GM12875 (cell line): ENCODE measurements at regions not wholly inside any gene's neighbourhood (a gene's known extent, or its start where the extent isn't known, plus 50 kb on each side); places are given as distances from the start of the nearest gene placed in this dataset.
"Not testable (repeated sequence)": the region's sequence is repeated elsewhere in the genome, so short reads cannot be mapped to it uniquely, and the experiment has no call there.

ENCODE experiments used
- H3K4me3 ChIP-seq: one replicate; pipeline ENCODE4 v1.5.1; 2011; ENCODE audit warnings: low read depth, low read length, control low read depth
- TF ChIP-seq, protein P1 (sequence below): IDR thresholded peaks from 2 replicates; pipeline ENCODE4 v1.5.1; 2011; ENCODE audit warnings: low read depth, mild to moderate bottlenecking, control low read depth, inconsistent platforms, low read length, moderate library complexity, borderline replicate concordance; ENCODE audit not compliant: insufficient read depth

DNA sequence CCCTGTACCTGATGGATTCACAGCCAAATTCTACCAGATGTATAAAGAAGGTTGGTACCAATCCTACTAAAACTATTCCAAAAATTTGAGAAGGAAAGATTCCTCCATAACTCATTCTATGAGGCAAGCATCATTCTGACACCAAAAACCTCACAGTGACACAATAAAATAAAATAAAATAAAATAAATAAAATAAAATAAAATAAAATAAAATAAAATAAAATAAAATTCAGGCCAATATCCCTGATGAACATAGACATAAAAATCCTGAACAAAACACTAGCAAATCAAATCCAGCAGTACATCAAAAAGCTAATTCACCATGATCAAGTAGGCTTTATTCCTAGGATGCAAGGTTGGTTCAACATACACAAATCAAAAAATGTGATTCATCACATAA lies 108.1 kb downstream of the PROX1 start:
- not testable (repeated sequence) for H3K4me3 ChIP-seq

DNA sequence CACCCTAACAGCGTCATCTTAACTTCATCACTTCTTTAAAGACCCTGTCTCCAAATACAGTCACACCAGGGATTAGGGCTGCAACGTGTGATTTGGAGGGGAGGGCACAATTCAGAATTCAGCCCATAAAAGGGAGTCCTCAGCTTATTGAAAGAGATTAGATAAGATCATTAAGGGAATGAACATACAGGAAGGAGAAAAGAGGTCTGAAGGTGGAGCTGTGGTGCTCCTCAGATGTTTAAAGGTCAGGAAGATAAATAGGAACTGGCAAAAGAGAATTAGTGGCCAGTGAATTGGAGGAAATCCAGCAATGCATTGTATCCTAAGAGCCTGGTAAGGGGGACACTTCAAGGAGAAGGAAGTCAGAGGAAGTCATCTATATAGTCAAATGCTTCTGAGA lies 113.5 kb downstream of the PROX1 start:
- TF ChIP-seq, protein P1, sequence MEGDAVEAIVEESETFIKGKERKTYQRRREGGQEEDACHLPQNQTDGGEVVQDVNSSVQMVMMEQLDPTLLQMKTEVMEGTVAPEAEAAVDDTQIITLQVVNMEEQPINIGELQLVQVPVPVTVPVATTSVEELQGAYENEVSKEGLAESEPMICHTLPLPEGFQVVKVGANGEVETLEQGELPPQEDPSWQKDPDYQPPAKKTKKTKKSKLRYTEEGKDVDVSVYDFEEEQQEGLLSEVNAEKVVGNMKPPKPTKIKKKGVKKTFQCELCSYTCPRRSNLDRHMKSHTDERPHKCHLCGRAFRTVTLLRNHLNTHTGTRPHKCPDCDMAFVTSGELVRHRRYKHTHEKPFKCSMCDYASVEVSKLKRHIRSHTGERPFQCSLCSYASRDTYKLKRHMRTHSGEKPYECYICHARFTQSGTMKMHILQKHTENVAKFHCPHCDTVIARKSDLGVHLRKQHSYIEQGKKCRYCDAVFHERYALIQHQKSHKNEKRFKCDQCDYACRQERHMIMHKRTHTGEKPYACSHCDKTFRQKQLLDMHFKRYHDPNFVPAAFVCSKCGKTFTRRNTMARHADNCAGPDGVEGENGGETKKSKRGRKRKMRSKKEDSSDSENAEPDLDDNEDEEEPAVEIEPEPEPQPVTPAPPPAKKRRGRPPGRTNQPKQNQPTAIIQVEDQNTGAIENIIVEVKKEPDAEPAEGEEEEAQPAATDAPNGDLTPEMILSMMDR, result no peak
- no peak overlapping the region for H3K4me3 ChIP-seq

DNA sequence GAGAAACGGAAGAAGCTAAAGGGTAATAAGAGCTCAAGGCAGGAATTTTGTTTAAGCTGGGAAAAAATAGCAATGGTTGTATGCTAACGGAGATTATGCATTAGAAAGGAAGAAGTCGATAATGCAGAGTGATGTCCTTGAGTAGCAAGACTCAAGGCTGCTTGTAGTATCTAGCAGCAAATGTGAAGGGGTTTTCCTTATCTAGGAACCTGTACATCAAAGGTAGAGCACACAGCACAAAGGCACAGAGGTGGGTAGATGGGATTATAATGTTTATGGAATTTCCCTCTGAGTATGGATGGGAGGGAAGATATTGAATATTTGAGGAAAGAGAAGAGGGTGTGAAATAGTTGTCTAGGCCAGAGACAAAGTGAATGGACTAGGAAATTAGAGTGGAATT lies 114.1 kb downstream of the PROX1 start:
- TF ChIP-seq, protein P1, result no peak
- no peak overlapping the region for H3K4me3 ChIP-seq

DNA sequence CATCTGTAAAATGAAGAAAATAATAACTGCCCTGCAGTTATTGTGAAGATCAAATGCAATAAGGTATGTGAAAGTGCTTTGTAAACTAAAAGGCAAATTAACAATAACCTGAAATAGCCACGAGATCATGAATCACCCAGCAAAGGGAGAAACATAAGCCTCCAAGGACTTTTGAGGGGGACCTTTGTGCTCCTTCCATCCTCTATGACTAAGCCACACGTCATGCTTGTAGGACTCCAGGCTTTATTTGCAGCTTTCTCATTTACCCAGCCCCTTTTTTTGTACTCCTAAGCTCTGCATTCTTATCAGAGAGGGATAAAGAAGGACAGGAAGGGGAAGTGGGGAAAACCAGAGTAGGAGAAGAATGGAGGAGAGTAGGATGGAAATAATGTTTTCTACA lies 115.1 kb downstream of the PROX1 start:
- TF ChIP-seq, protein P1, result no peak
- no peak overlapping the region for H3K4me3 ChIP-seq

DNA sequence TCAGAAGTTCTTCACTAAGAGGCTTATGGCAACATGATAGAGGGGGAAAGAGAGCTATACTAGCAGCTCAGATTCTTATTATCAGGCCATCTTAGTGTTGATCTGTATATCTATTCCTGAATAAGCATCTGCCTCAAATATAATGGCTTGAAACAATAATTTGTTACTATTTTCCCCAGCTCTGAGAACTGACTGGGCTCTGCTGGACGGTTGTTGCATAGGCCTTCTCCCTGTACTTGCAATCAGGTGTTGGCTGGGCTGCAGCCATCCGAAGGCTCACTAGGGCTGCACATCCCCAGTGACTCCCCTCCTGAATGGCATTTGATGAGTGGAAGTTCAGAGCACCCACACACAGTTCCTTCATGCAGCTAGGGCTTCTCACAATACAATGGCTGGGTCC lies 116.0 kb downstream of the PROX1 start:
- TF ChIP-seq, protein P1, result no peak
- no peak overlapping the region for H3K4me3 ChIP-seq

DNA sequence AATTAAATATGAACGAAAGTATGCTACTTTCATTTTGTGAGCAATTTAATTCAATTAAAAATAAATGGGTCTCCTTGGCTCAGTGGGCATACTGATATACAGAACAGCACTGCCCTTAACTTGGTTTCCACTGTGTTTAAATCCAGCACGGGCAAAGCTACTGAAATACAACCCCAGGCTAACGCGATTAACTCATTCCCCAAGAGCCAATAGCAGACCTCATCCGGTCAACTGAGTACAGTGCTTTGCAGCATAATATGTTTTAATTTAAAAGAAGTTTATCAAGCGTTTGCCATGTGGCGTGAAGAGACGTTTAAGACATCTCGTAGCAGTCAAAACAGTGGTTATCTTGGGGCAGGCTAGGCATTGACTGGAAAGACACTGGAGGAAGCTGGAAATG lies 118.6 kb downstream of the PROX1 start:
- no peak overlapping the region for H3K4me3 ChIP-seq
- TF ChIP-seq, protein P1, result no peak

DNA sequence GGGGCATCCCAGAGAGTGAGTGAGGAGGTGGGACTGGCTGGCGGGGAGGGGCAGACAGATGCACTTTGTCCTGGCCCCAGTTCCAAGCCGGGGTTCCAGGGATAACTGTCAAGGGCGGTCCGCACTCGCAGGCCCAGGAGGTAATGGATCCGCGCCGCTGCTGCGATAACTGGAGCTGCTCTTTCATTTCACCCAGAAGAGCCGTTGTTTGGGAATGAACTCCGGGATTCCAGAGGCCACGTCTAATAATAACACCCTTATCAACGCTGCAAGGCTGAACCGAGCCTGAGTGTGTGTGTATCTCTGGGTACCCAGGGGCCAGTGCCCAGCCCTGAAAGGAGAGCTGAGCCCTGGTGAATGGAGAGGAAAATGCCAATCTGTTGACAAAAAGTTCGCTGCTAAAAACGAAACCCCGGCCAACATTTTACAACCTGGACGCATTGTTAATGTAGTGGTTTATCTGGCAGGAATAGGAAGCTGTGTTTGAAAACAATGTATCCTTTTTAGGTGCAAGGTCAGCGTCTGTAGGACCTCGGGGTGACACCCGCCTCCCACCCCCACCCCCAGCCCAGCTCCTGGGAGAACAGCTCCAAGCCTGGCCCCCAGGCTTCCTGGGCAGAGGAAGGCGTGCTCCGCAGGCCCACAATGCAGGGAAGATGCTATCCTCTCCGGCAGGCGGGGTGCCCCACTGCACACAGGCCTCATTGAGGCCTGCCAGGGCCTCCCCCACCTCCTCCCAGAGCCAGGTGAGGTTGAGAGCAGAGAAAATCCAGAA lies 119.7 kb downstream of the PROX1 start:
- no peak overlapping the region for H3K4me3 ChIP-seq
- TF ChIP-seq, protein P1, result no peak
